Stimulated activated naive CD8-positive, alpha-beta T cell treated with anti-CD3 and anti-CD28 coated beads, Interleukin-15, Interleukin-2, amounts not matched to agents 100 ng/mL and 50 ng/mL, for 24 hours (primary cell): ENCODE measurements at regions not wholly inside any gene's neighbourhood (a gene's known extent, or its start where the extent isn't known, plus 50 kb on each side); places are given as distances from the start of the nearest gene placed in this dataset.
"Not testable (repeated sequence)": the region's sequence is repeated elsewhere in the genome, so short reads cannot be mapped to it uniquely, and the experiment has no call there.

Experiments used
- H3K27ac Mint-ChIP-seq: one replicate; pipeline ENCODE4 v1.8.0; 2021; ENCODE audit warnings: mild to moderate bottlenecking, mixed read lengths
- H3K27me3 Mint-ChIP-seq: one replicate; pipeline ENCODE4 v1.8.0; 2021; ENCODE audit warnings: mixed read lengths
- H3K36me3 Mint-ChIP-seq: one replicate; pipeline ENCODE4 v1.8.0; 2021; ENCODE audit warnings: low read depth, mixed read lengths
- H3K4me1 Mint-ChIP-seq: one replicate; pipeline ENCODE4 v1.8.0; 2021; ENCODE audit warnings: low read depth, mixed read lengths
- H3K4me3 Mint-ChIP-seq: one replicate; pipeline ENCODE4 v1.8.0; 2021; ENCODE audit warnings: mild to moderate bottlenecking, mixed read lengths
- H3K9me3 Mint-ChIP-seq: one replicate; pipeline ENCODE4 v1.8.0; 2021; ENCODE audit warnings: mixed read lengths

DNA sequence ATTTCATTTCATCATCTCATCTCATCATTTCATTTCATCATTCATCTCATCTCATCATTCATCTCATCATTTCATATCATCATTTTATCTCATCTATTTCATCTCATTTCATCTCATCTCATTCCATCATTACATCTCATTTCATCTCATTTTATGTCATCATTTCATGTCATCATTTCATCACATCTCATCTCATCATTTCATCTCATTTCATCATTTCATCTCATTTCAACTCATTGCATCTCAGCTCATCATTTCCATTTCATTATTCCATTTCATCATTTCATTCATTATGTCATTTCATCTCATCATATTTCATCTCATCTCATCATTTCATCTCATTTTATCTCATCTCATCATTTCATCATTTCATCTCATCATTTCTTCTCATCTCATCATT lies 1851.9 kb downstream of the SPATA31A7 start:
- not testable (repeated sequence) for H3K9me3 Mint-ChIP-seq, H3K4me1 Mint-ChIP-seq, H3K36me3 Mint-ChIP-seq, H3K27me3 Mint-ChIP-seq, H3K4me3 Mint-ChIP-seq
- peak overlapping the region; percentile 79 for H3K27ac Mint-ChIP-seq
